ENCODE measurements at regions not wholly inside any gene's neighbourhood (a gene's known extent, or its start where the extent isn't known, plus 50 kb on each side); places are given as distances from the start of the nearest gene placed in this dataset.

DNA sequence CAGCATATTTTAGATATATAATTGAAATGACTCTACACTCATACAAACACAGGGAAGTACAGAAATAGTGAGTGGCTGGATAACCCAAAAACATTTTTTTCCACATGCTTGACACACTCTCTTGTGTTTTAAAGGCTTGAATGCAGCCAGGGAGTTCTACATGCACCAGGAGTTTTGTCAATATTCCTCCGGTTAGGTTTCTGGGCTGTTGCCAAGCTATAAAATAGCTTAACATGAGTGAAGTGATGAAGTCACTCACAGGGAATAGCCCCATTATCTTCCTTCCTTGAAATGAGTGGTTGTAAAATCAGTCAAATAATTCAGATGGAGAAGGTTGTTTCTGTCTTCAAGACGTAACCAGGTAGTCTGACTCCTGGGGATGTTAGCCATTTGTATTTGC is 582.7 kb downstream of the SLC6A15 start:
- H3K27ac Mint-ChIP-seq = no peak overlapping the region
- H3K4me1 Mint-ChIP-seq (ENCODE audit: low read depth) = no peaks in the 10 kb centered on the region
- DNase-seq (no peak), ATAC-seq (no peak)
- POLR2A ChIA-PET = no interaction called here
- CTCF ChIA-PET = no interaction called here
- no peak overlapping the region for H3K4me3 Mint-ChIP-seq
- no peaks in the 10 kb centered on the region for H3K9me3 Mint-ChIP-seq (ENCODE audit: insufficient read depth)
- H3K36me3 Mint-ChIP-seq (ENCODE audit: low read depth) = no peaks in the 10 kb centered on the region
- H3K27me3 Mint-ChIP-seq (ENCODE audit: low read depth) = no peaks in the 10 kb centered on the region

DNA sequence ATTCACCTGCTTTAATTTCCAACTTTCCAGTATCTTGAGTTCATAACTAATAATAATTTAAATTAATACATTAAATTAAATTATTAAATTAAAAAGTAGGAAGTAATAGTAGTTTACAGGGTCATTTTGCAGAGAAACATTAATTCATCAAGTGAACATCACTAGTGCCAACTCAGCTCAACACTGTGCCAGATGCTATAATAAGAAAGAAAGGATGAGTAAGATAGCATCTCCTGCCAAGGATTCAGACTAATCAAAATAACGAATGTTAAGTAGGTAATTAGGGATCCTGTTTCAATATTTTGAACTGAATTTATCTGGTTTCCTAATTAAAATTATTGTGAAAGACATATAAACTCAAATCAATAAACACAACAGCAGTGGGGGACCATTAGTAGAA is 596.7 kb downstream of the SLC6A15 start:
- Mint-ChIP-seq H3K4me1 (ENCODE audit: low read depth) (no peaks in the 10 kb centered on the region), H3K27me3 (ENCODE audit: low read depth) (no peaks in the 10 kb centered on the region), H3K9me3 (ENCODE audit: insufficient read depth) (peaks cover 7% of the 10 kb centered on the region), H3K36me3 (ENCODE audit: low read depth) (no peaks in the 10 kb centered on the region), H3K4me3 (no peak overlapping the region), H3K27ac (no peak overlapping the region)
- ChIA-PET POLR2A (no interaction called here), CTCF (no interaction called here)
- DNase-seq (no peak), ATAC-seq (no peak)

GRCh38 chr12:84313323-84313675 is 599.3 kb downstream of the SLC6A15 start:
- H3K4me3 Mint-ChIP-seq = no peak overlapping the region
- ATAC-seq (no peak), DNase-seq (no peak)
- H3K4me1 Mint-ChIP-seq (ENCODE audit: low read depth) = no peaks in the 10 kb centered on the region
- ChIA-PET CTCF (no interaction called here), POLR2A (no interaction called here)
- H3K27me3 Mint-ChIP-seq (ENCODE audit: low read depth) = no peaks in the 10 kb centered on the region
- H3K9me3 Mint-ChIP-seq (ENCODE audit: insufficient read depth) = peaks cover 7% of the 10 kb centered on the region
- H3K36me3 Mint-ChIP-seq (ENCODE audit: low read depth) = no peaks in the 10 kb centered on the region
- H3K27ac Mint-ChIP-seq = no peak overlapping the region

DNA sequence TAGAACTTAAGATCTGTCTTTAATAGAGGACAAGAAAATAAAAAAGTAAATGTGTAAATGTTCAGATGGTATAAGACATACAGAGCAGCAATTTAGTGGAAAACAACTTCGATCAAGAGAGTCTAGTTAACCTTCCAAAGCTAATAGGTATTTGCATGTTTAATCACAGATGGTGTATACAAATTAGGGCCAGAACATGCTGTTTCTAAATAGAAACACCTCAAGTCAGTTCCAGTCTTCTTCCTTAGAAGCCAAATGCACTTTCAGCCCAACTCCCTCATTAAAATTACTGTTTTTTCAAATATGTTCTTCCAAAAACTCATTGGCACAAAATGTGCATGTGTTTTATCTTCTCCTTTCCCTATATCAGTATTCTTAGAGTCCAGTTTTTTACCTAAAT is 604.4 kb downstream of the SLC6A15 start:
- ChIA-PET CTCF (no interaction called here), POLR2A (no interaction called here)
- ATAC-seq = no peak
- Mint-ChIP-seq H3K27ac (no peak overlapping the region), H3K27me3 (ENCODE audit: low read depth) (no peaks in the 10 kb centered on the region), H3K36me3 (ENCODE audit: low read depth) (no peaks in the 10 kb centered on the region), H3K4me3 (no peak overlapping the region), H3K4me1 (ENCODE audit: low read depth) (no peaks in the 10 kb centered on the region), H3K9me3 (ENCODE audit: insufficient read depth) (peaks cover 3% of the 10 kb centered on the region)
- DNase-seq = no peak

GRCh38 chr12:84305144-84305543 is 607.5 kb downstream of the SLC6A15 start:
- H3K9me3 Mint-ChIP-seq (ENCODE audit: insufficient read depth) = no peaks in the 10 kb centered on the region
- ATAC-seq = no peak
- POLR2A ChIA-PET = no interaction called here
- no peaks in the 10 kb centered on the region for H3K36me3 Mint-ChIP-seq (ENCODE audit: low read depth)
- CTCF ChIA-PET = no interaction called here
- H3K4me1 Mint-ChIP-seq (ENCODE audit: low read depth) = no peaks in the 10 kb centered on the region
- no peak overlapping the region for H3K27ac Mint-ChIP-seq
- H3K4me3 Mint-ChIP-seq = no peak overlapping the region
- no peaks in the 10 kb centered on the region for H3K27me3 Mint-ChIP-seq (ENCODE audit: low read depth)
- DNase-seq = no peak

- ChIA-PET CTCF (no interaction called here), POLR2A (no interaction called here)
- Mint-ChIP-seq H3K4me3 (no peak overlapping the region), H3K9me3 (ENCODE audit: insufficient read depth) (peaks cover 14% of the 10 kb centered on the region), H3K27me3 (ENCODE audit: low read depth) (no peaks in the 10 kb centered on the region), H3K36me3 (ENCODE audit: low read depth) (no peaks in the 10 kb centered on the region), H3K27ac (no peak overlapping the region), H3K4me1 (ENCODE audit: low read depth) (no peaks in the 10 kb centered on the region)
- no peak for DNase-seq
- no peak for ATAC-seq
Observed at GRCh38 chr12:84294246-84294645, 618.4 kb downstream of the SLC6A15 start.

DNA sequence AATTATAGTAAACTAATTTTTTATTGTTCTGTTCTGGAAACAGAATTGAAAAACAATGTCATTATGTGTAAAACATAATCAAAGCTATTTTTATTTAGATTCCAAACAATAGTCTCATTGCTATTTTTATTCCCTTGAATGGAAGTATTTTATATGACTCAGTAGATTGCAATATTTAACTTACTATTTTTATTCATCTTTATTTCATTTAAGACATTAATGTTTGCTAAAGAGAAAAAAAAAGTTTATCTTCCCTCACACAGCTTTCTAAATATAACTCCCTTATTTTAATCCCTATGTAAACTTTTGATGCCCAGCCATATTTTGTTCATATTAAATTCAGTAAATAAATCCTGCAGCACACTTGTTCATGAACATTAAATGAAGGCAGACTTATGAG is 622.4 kb downstream of the SLC6A15 start:
- Mint-ChIP-seq H3K36me3 (ENCODE audit: low read depth) (no peaks in the 10 kb centered on the region), H3K9me3 (ENCODE audit: insufficient read depth) (peaks cover 4% of the 10 kb centered on the region), H3K4me1 (ENCODE audit: low read depth) (no peaks in the 10 kb centered on the region), H3K4me3 (no peak overlapping the region), H3K27me3 (ENCODE audit: low read depth) (no peaks in the 10 kb centered on the region), H3K27ac (no peak overlapping the region)
- CTCF ChIA-PET = no interaction called here
- POLR2A ChIA-PET = no interaction called here
- no peak for ATAC-seq
- DNase-seq = no peak

DNA sequence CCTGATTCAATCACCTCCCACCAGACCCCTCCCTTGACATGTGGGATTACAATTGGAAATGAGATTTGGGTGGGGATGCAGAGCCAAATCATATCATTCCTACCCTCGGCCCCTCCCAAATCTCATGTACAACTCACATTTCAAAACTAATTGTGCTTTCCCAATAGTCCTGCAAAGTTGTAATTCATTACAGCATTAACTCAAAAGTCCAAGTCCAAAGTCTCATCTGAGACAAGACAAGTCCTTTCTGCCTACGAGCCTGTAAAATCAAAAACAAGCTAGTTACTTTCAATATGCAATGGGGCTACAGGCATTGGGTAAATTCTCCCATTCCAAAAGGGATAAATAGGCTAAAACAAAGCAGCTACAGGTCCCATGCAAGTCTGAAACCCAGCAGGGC is 634.6 kb downstream of the SLC6A15 start:
- H3K27ac Mint-ChIP-seq = no peak overlapping the region
- no peaks in the 10 kb centered on the region for H3K9me3 Mint-ChIP-seq (ENCODE audit: insufficient read depth)
- ATAC-seq (no peak), DNase-seq (no peak)
- no peaks in the 10 kb centered on the region for H3K27me3 Mint-ChIP-seq (ENCODE audit: low read depth)
- POLR2A ChIA-PET = no interaction called here
- no peak overlapping the region for H3K4me3 Mint-ChIP-seq
- no peaks in the 10 kb centered on the region for H3K36me3 Mint-ChIP-seq (ENCODE audit: low read depth)
- no peaks in the 10 kb centered on the region for H3K4me1 Mint-ChIP-seq (ENCODE audit: low read depth)
- CTCF ChIA-PET = no interaction called here

GRCh38 chr12:84276215-84276614 is 636.4 kb downstream of the SLC6A15 start:
- H3K27ac Mint-ChIP-seq = no peak overlapping the region
- H3K36me3 Mint-ChIP-seq (ENCODE audit: low read depth) = no peaks in the 10 kb centered on the region
- H3K4me3 Mint-ChIP-seq = no peak overlapping the region
- no peaks in the 10 kb centered on the region for H3K4me1 Mint-ChIP-seq (ENCODE audit: low read depth)
- DNase-seq = no peak
- no peaks in the 10 kb centered on the region for H3K27me3 Mint-ChIP-seq (ENCODE audit: low read depth)
- ChIA-PET CTCF (no interaction called here), POLR2A (no interaction called here)
- H3K9me3 Mint-ChIP-seq (ENCODE audit: insufficient read depth) = peaks cover under 1% of the 10 kb centered on the region
- ATAC-seq = no peak

DNA sequence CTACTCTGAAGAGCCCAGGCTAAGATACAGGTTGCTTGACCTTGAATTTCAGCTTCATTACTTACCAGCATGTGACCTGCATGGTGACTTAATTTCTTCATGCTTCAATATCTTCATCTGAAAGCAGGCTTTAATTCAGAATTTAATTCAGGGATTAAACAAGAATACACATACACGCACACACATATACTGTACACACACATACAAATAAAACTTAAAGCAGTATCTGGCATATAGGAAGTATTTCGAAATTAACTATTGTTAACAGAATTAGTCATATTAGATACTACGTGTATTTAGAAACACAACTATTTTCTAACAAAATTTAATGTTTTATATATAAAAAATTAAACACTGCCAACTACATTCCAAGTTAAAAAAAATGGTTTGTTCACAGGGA is 640.3 kb downstream of the SLC6A15 start:
- no peak for ATAC-seq
- POLR2A ChIA-PET = no interaction called here

GRCh38 chr12:84270470-84271140 is 642.0 kb downstream of the SLC6A15 start:
- H3K4me1 Mint-ChIP-seq (ENCODE audit: low read depth) = no peaks in the 10 kb centered on the region
- DNase-seq (no peak), ATAC-seq (no peak)
- no peak overlapping the region for H3K4me3 Mint-ChIP-seq
- peaks cover 4% of the 10 kb centered on the region for H3K9me3 Mint-ChIP-seq (ENCODE audit: insufficient read depth)
- no peaks in the 10 kb centered on the region for H3K27me3 Mint-ChIP-seq (ENCODE audit: low read depth)
- ChIA-PET CTCF (no interaction called here), POLR2A (no interaction called here)
- no peaks in the 10 kb centered on the region for H3K36me3 Mint-ChIP-seq (ENCODE audit: low read depth)
- no peak overlapping the region for H3K27ac Mint-ChIP-seq

More for the DNA sequence above, 640.3 kb downstream of the SLC6A15 start:
- CTCF ChIA-PET = no interaction called here
- no peak overlapping the region for H3K4me3 Mint-ChIP-seq
- H3K4me1 Mint-ChIP-seq (ENCODE audit: low read depth) = no peaks in the 10 kb centered on the region
- peaks cover 4% of the 10 kb centered on the region for H3K9me3 Mint-ChIP-seq (ENCODE audit: insufficient read depth)
- no peak for DNase-seq
- no peaks in the 10 kb centered on the region for H3K36me3 Mint-ChIP-seq (ENCODE audit: low read depth)
- H3K27ac Mint-ChIP-seq = no peak overlapping the region
- no peaks in the 10 kb centered on the region for H3K27me3 Mint-ChIP-seq (ENCODE audit: low read depth)

DNA sequence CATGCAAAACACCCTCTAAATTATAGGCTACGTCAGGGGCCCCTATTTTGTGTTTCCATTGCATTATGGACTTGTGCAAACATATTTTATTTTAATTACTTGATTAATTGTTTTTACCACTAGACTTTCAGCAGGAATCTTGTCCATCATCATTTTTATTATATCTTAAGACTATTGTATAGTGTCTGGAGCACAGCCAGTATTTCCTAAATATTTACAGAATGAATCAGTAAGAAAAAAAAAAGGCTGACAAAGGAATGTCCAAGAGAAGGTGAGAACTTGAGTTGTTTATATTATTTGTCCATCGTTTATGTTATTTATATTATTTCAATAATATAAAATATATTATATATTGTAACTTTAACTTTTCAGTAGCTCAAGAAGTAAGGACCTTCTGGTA is 664.7 kb downstream of the SLC6A15 start:
- no peaks in the 10 kb centered on the region for H3K9me3 Mint-ChIP-seq (ENCODE audit: insufficient read depth)

GRCh38 chr12:84243686-84244085 is 668.9 kb downstream of the SLC6A15 start:
- Mint-ChIP-seq H3K4me3 (no peak overlapping the region), H3K9me3 (ENCODE audit: insufficient read depth) (no peaks in the 10 kb centered on the region), H3K4me1 (ENCODE audit: low read depth) (no peaks in the 10 kb centered on the region), H3K27me3 (ENCODE audit: low read depth) (no peaks in the 10 kb centered on the region), H3K36me3 (ENCODE audit: low read depth) (no peaks in the 10 kb centered on the region), H3K27ac (no peak overlapping the region)
- ChIA-PET POLR2A (no interaction called here), CTCF (no interaction called here)
- DNase-seq (no peak), ATAC-seq (no peak)

More for the DNA sequence above, 664.7 kb downstream of the SLC6A15 start:
- no peak overlapping the region for H3K4me3 Mint-ChIP-seq
- no peaks in the 10 kb centered on the region for H3K4me1 Mint-ChIP-seq (ENCODE audit: low read depth)
- DNase-seq (no peak), ATAC-seq (no peak)
- H3K27ac Mint-ChIP-seq = no peak overlapping the region
- H3K36me3 Mint-ChIP-seq (ENCODE audit: low read depth) = no peaks in the 10 kb centered on the region
- POLR2A ChIA-PET = no interaction called here
- CTCF ChIA-PET = no interaction called here
- no peaks in the 10 kb centered on the region for H3K27me3 Mint-ChIP-seq (ENCODE audit: low read depth)
